ENCODE measurements at regions not wholly inside any gene's neighbourhood (a gene's known extent, or its start where the extent isn't known, plus 50 kb on each side); places are given as distances from the start of the nearest gene placed in this dataset.

DNA sequence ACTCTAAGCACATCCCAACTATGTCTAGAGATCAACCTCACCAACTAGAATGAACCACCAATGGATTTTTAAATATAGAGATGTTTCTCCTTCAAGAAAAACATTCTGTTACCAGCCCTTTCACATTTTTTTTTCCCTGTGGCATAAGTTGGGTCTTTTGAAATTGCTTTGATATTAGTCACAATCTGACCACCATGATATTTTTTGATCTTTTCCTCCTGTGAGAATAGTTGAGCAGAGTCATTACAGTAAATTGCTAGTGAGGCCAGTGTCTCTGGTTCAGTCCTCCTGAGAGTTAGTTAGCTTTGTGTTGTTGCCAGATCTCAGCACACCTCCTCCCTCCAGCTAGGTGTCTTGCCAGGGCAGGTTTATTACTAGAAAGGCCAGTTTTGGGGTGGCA lies 79.7 kb upstream of the MYLIP start:
- Histone ChIP-seq H3K4me1 (no peaks in the 10 kb centered on the region), H3K4me2 (no peak overlapping the region), H3K27ac (no peak overlapping the region), H3K9me3 (no peaks in the 10 kb centered on the region), H3K4me3 (no peak overlapping the region)
- FAIRE-seq, result no peak
- ChIA-PET POLR2A (no interaction called here), CTCF (interaction anchor here (1.5 kb wide), 1 partner anchor 10 kb away, joined by 3 read pairs; no protein-coding TSS in a partner anchor)
- TF ChIP-seq CHD2 (IDR thresholded peaks at IDR 0.05; ENCODE audit: low read length, partially characterized antibody) (no peak), RARB (CRISPR knock-in tag; IDR thresholded peaks at IDR 0.05) (no peak), RNF2 (IDR thresholded peaks at IDR 0.05; ENCODE audit: borderline replicate concordance, low read depth) (no peak), FOSL2 (IDR thresholded peaks at IDR 0.05) (no peak), FOSL2 (CRISPR knock-in tag; IDR thresholded peaks at IDR 0.05) (no peak)
- no peak for DNase-seq (ENCODE audit: low read depth in 1 of 2, low spot score in 1 of 2)
- ATAC-seq, result no peak

DNA sequence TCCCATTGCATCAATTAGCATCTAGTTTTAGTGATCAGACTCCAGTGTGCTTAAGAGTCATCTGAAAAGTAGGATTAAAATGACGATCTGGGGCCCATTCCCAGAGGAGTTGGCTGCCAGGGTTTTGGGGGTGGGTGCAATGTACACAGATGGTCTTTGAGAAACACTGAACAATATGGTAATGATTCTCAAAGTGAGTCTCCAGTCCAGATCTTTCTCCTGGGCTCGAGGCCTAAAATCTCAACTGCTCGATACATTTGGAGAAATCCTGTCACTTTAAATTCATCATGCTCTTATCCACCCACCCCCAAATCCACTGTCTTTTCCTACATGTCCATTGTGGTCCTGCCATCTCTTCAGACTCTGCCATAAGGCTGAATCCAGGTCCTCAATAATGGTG lies 80.7 kb upstream of the MYLIP start:
- ChIA-PET CTCF (no interaction called here), POLR2A (no interaction called here)

DNA sequence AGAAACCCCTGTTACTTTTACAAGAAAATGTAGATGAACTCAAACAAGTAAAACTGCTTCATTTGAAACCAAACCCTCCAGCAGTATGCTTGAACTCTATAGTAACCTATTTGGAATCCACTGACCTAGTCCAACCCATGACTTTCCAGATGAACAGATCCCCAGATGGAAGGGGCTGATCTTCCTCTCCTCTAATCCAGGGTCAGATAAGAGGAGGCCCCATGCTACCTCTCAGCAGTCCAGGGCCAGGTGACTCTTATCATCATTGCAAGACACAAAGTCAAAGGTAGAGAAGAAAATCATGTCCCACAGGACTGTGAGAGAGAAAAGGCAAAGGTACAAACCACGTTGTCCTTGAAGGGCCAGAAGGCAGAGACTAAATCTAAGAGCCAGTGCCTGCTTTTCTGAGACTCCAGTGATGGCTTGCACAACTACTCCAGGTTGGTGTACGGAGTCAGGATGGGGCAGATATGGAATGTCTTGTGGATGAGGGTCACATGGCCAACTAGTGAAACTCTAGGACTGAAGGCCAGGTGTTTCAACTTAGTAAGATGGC lies 81.4 kb upstream of the MYLIP start:
- TF ChIP-seq MAZ (IDR thresholded peaks at IDR 0.05; ENCODE audit: borderline replicate concordance, low read depth, low read length) (no peak), FOSB (CRISPR knock-in tag; IDR thresholded peaks at IDR 0.05) (no peak), RAD21 (conservative IDR thresholded peaks at IDR 0.05 in 1 of 2, IDR thresholded peaks at IDR 0.05 in 1 of 2) (no peak), SREBF2 (IDR thresholded peaks at IDR 0.05) (no peak), CEBPB (IDR thresholded peaks at IDR 0.05) (no peak), POLR2A (IDR thresholded peaks at IDR 0.05; ENCODE audit: low read length) (no peak), HOXB5 (CRISPR knock-in tag; IDR thresholded peaks at IDR 0.05) (no peak), KDM5A (IDR thresholded peaks at IDR 0.05) (no peak), RCOR1 (IDR thresholded peaks at IDR 0.05; ENCODE audit: low read depth, low read length) (no peak), KDM1A (IDR thresholded peaks at IDR 0.05; ENCODE audit: low read depth) (no peak), CHD2 (IDR thresholded peaks at IDR 0.05; ENCODE audit: low read length, partially characterized antibody) (no peak), NPAS2 (CRISPR knock-in tag; IDR thresholded peaks at IDR 0.05; ENCODE audit: borderline replicate concordance) (no peak)
- TF ChIP-seq, protein P1, sequence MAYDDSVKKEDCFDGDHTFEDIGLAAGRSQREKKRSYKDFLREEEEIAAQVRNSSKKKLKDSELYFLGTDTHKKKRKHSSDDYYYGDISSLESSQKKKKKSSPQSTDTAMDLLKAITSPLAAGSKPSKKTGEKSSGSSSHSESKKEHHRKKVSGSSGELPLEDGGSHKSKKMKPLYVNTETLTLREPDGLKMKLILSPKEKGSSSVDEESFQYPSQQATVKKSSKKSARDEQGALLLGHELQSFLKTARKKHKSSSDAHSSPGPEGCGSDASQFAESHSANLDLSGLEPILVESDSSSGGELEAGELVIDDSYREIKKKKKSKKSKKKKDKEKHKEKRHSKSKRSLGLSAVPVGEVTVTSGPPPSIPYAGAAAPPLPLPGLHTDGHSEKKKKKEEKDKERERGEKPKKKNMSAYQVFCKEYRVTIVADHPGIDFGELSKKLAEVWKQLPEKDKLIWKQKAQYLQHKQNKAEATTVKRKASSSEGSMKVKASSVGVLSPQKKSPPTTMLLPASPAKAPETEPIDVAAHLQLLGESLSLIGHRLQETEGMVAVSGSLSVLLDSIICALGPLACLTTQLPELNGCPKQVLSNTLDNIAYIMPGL (CRISPR knock-in tag; IDR thresholded peaks at IDR 0.05; ENCODE audit: borderline replicate concordance), result no peak
- TF ChIP-seq, protein P2, sequence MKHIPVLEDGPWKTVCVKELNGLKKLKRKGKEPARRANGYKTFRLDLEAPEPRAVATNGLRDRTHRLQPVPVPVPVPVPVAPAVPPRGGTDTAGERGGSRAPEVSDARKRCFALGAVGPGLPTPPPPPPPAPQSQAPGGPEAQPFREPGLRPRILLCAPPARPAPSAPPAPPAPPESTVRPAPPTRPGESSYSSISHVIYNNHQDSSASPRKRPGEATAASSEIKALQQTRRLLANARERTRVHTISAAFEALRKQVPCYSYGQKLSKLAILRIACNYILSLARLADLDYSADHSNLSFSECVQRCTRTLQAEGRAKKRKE (CRISPR knock-in tag; IDR thresholded peaks at IDR 0.05; ENCODE audit: low read depth), result no peak
- TF ChIP-seq, protein P3, sequence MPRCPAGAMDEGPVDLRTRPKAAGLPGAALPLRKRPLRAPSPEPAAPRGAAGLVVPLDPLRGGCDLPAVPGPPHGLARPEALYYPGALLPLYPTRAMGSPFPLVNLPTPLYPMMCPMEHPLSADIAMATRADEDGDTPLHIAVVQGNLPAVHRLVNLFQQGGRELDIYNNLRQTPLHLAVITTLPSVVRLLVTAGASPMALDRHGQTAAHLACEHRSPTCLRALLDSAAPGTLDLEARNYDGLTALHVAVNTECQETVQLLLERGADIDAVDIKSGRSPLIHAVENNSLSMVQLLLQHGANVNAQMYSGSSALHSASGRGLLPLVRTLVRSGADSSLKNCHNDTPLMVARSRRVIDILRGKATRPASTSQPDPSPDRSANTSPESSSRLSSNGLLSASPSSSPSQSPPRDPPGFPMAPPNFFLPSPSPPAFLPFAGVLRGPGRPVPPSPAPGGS (IDR thresholded peaks at IDR 0.05), result no peak
- FAIRE-seq (no peak), DNase-seq (ENCODE audit: low read depth in 1 of 2, low spot score in 1 of 2) (no peak), ATAC-seq (no peak)
- H3K9me3 ChIP-seq, result no peaks in the 10 kb centered on the region
- no peaks in the 10 kb centered on the region for H3K4me1 ChIP-seq
- no peak overlapping the region for H3K4me2 ChIP-seq
- no peak overlapping the region for H3K4me3 ChIP-seq
- 0% methylated on average over 2 of the region's 2 CpGs for WGBS (ENCODE audit: missing lambda C conversion rate)
- POLR2A ChIA-PET, result no interaction called here
- H3K27ac ChIP-seq, result no peak overlapping the region
- CTCF ChIA-PET, result no interaction called here

More for the DNA sequence above, 80.7 kb upstream of the MYLIP start:
- FAIRE-seq (no peak), DNase-seq (ENCODE audit: low read depth in 1 of 2, low spot score in 1 of 2) (no peak), ATAC-seq (no peak)
- no peak overlapping the region for H3K27ac ChIP-seq
- H3K4me2 ChIP-seq, result no peak overlapping the region
- TF ChIP-seq GATA3 (IDR thresholded peaks at IDR 0.05; ENCODE audit: borderline replicate concordance), result no peak
- no peak for TF ChIP-seq HOXA7 (CRISPR knock-in tag; IDR thresholded peaks at IDR 0.05)
- TF ChIP-seq, protein P1 (CRISPR knock-in tag; IDR thresholded peaks at IDR 0.05; ENCODE audit: borderline replicate concordance), result no peak
- TF ChIP-seq CBX2 (IDR thresholded peaks at IDR 0.05; ENCODE audit: borderline replicate concordance, low read depth), result no peak
- no peak for TF ChIP-seq SMC3 (IDR thresholded peaks at IDR 0.05)
- WGBS (ENCODE audit: missing lambda C conversion rate), result 22% methylated on average over 3 of the region's 3 CpGs
- no peak overlapping the region for H3K4me3 ChIP-seq
- H3K9me3 ChIP-seq, result no peaks in the 10 kb centered on the region
- H3K4me1 ChIP-seq, result no peaks in the 10 kb centered on the region

All from A549 (cell line).